Osteoblast (primary cell): ENCODE measurements at regions not wholly inside any gene's neighbourhood (a gene's known extent, or its start where the extent isn't known, plus 50 kb on each side); places are given as distances from the start of the nearest gene placed in this dataset.

ENCODE experiments used
- DNase-seq: peaks from one replicate; pipeline ENCODE4 v3.0.0; 2011; ENCODE audit warnings: low spot score, mixed read lengths; ENCODE audit not compliant: insufficient read length; ENCODE audit errors: missing footprints
- H2AFZ ChIP-seq: 2 replicates; pipeline ENCODE4 v1.6.0; 2011; ENCODE audit warnings: mild to moderate bottlenecking, low read length
- H3K27ac ChIP-seq: 2 replicates; pipeline ENCODE4 v1.5.1; 2011; ENCODE audit warnings: mild to moderate bottlenecking, low read depth, low read length, moderate library complexity
- H3K27me3 ChIP-seq: 2 replicates; pipeline ENCODE4 v1.6.0; 2012; ENCODE audit warnings: mild to moderate bottlenecking, control low read depth, inconsistent platforms, low read length, moderate library complexity; ENCODE audit not compliant: insufficient read depth
- H3K36me3 ChIP-seq: 2 replicates; pipeline ENCODE4 v1.5.1; 2011; ENCODE audit warnings: mild to moderate bottlenecking, low read length, control low read depth, moderate library complexity; ENCODE audit not compliant: insufficient read depth
- H3K4me1 ChIP-seq: 2 replicates; pipeline ENCODE4 v1.5.1; 2011; ENCODE audit warnings: mild to moderate bottlenecking, low read length, control low read depth, moderate library complexity; ENCODE audit not compliant: insufficient read depth
- H3K4me2 ChIP-seq: 2 replicates; pipeline ENCODE4 v1.6.0; 2011; ENCODE audit warnings: mild to moderate bottlenecking, low read length; ENCODE audit not compliant: insufficient read depth
- H3K4me3 ChIP-seq: fragments of 200-600 bp; sonication (generic); 3 replicates; pipeline ENCODE4 v1.5.1; 2012; ENCODE audit warnings: mild to moderate bottlenecking, low read length, inconsistent platforms; ENCODE audit not compliant: insufficient read depth
- H3K79me2 ChIP-seq: 2 replicates; pipeline ENCODE4 v1.6.0; 2012; ENCODE audit warnings: mild to moderate bottlenecking, low read length, control low read depth, inconsistent platforms; ENCODE audit not compliant: insufficient read depth
- H3K9me3 ChIP-seq: 2 replicates; pipeline ENCODE4 v1.5.1; 2011; ENCODE audit warnings: low read depth, low read length, control low read depth
- H4K20me1 ChIP-seq: 2 replicates; pipeline ENCODE4 v1.6.0; 2012; ENCODE audit warnings: mild to moderate bottlenecking, low read length, control low read depth; ENCODE audit not compliant: insufficient read depth
- TF ChIP-seq, protein P1 (sequence below): IDR thresholded peaks from 2 replicates; pipeline ENCODE4 v1.5.1; 2011; ENCODE audit warnings: mild to moderate bottlenecking, low read depth, low read length, moderate library complexity; ENCODE audit errors: extremely low read depth

- Histone ChIP-seq H3K9me3 (no peaks in the 10 kb centered on the region), H4K20me1 (no peaks in the 10 kb centered on the region), H2AFZ (no peak overlapping the region), H3K27ac (no peak overlapping the region), H3K27me3 (no peaks in the 10 kb centered on the region), H3K4me1 (no peaks in the 10 kb centered on the region), H3K4me2 (no peak overlapping the region), H3K79me2 (no peaks in the 10 kb centered on the region), H3K36me3 (no peaks in the 10 kb centered on the region), H3K4me3 (no peak overlapping the region)
- TF ChIP-seq, protein P1, sequence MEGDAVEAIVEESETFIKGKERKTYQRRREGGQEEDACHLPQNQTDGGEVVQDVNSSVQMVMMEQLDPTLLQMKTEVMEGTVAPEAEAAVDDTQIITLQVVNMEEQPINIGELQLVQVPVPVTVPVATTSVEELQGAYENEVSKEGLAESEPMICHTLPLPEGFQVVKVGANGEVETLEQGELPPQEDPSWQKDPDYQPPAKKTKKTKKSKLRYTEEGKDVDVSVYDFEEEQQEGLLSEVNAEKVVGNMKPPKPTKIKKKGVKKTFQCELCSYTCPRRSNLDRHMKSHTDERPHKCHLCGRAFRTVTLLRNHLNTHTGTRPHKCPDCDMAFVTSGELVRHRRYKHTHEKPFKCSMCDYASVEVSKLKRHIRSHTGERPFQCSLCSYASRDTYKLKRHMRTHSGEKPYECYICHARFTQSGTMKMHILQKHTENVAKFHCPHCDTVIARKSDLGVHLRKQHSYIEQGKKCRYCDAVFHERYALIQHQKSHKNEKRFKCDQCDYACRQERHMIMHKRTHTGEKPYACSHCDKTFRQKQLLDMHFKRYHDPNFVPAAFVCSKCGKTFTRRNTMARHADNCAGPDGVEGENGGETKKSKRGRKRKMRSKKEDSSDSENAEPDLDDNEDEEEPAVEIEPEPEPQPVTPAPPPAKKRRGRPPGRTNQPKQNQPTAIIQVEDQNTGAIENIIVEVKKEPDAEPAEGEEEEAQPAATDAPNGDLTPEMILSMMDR: no peak
- DNase-seq: no peak
Measured at GRCh38 chr5:175388531-175388930, 55.5 kb downstream of the DRD1 start.

DNA sequence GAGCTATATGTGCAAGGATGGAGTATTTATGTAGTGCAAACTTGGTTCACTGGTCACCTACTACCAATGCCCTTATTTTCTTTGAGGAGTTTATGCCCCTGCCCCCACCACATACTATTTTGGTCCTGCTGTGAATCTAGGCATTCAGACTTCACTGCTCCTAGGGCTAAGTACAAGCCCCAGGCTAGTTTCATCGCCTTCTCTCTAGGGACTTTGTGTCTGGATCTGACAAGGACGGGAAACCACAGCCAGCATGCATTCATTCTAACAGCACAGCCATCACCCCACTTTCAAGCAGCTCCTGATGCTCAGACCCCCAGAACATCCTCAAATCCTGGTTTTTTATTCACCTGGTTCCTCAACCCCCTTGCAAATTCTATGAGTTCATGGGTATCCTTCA is 56.8 kb downstream of the DRD1 start:
- Histone ChIP-seq H3K79me2 (no peaks in the 10 kb centered on the region), H3K4me3 (no peak overlapping the region), H3K4me1 (no peaks in the 10 kb centered on the region), H2AFZ (no peak overlapping the region), H3K9me3 (no peaks in the 10 kb centered on the region), H3K27me3 (no peaks in the 10 kb centered on the region), H3K27ac (no peak overlapping the region), H3K4me2 (no peak overlapping the region), H4K20me1 (no peaks in the 10 kb centered on the region), H3K36me3 (no peaks in the 10 kb centered on the region)
- no peak for DNase-seq
- TF ChIP-seq, protein P1: no peak

DNA sequence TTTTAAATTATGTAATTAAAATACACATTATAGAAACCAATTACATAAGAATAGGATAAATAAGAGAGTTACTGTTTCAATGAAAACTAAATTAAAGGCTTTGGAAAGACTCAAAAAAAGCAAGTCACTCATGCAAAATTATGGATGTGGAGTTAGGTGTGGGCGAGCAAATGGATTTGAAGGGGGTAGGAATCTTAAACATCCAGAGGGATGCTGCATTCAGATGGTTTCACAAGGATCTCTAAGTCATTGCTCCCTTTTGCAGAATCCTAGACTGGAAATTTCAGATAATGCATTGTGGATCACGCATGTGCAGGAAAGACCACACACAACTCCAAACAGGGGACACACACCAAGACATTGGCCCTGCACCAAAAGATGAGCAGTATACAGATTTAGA is 57.5 kb downstream of the DRD1 start:
- TF ChIP-seq, protein P1: no peak
- H3K9me3 ChIP-seq: no peaks in the 10 kb centered on the region
- no peak for DNase-seq
- H3K27me3 ChIP-seq: no peaks in the 10 kb centered on the region
- H3K4me3 ChIP-seq: no peak overlapping the region
- H2AFZ ChIP-seq: no peak overlapping the region
- no peak overlapping the region for H3K4me2 ChIP-seq
- no peaks in the 10 kb centered on the region for H3K4me1 ChIP-seq
- H3K79me2 ChIP-seq: no peaks in the 10 kb centered on the region
- no peaks in the 10 kb centered on the region for H4K20me1 ChIP-seq
- H3K36me3 ChIP-seq: no peaks in the 10 kb centered on the region
- H3K27ac ChIP-seq: no peak overlapping the region

DNA sequence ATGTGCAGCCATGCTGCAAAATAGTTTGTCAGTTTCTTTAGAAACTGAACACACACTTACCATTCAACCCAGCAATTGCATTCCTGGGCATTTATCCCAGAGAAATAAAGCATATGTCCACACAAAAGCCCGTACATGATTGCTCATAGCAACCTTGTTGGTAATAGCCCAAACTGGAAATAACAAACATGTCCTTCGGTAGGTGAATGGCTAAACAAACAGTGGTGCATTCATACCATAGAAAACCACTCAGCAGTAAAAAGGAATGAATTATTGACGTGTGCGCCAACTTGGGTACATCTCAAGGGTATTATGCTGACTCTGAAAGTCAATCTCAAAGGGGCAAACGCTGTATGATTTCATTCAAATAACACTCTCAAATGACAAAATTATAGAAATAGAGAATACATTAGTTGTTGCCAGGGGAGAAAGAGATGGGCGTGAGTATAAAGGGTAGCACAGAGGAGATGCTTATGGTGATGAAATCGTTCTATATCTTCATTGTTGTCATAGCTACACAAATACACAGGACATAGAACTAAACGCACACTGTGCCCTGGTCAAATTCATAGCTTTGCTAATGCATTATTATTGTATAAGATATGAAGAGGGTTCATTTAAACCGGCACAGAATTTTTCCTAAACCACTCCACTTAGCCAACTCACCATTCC is 58.2 kb downstream of the DRD1 start:
- Histone ChIP-seq H3K27me3 (no peaks in the 10 kb centered on the region), H3K27ac (no peak overlapping the region), H3K79me2 (no peaks in the 10 kb centered on the region), H3K9me3 (no peaks in the 10 kb centered on the region), H3K4me2 (no peak overlapping the region), H3K36me3 (no peaks in the 10 kb centered on the region), H3K4me1 (no peaks in the 10 kb centered on the region), H2AFZ (no peak overlapping the region), H4K20me1 (no peaks in the 10 kb centered on the region), H3K4me3 (no peak overlapping the region)
- TF ChIP-seq, protein P1: no peak
- no peak for DNase-seq
